T1000 (cell line): ENCODE measurements at regions not wholly inside any gene's neighbourhood (a gene's known extent, or its start where the extent isn't known, plus 50 kb on each side); places are given as distances from the start of the nearest gene placed in this dataset.

ENCODE experiments used
- DNase-seq: peaks from one replicate; lab custom pipeline; 2025; ENCODE audit warnings: mixed read lengths; lab: John Stamatoyannopoulos, UW

DNA sequence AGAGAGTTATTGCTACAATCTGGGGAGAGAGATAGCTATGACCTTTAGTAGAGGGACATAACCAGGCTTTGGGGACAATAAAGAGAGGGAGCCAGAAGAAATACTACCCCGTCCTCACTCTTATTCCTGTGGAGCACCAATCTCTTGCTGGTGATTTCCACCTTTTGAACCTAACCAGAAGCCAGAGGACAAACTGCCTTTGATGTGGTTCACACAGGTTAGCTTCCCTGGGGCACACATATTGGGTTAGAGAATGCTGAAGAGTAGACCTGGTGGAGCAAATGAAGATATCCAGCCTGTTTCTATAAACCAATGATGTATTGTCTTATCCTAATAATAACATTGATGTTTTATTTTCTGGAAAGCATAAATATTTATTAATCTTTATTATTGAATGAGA, 399.3 kb downstream of the HTR7 start:
- no peak for DNase-seq

DNA sequence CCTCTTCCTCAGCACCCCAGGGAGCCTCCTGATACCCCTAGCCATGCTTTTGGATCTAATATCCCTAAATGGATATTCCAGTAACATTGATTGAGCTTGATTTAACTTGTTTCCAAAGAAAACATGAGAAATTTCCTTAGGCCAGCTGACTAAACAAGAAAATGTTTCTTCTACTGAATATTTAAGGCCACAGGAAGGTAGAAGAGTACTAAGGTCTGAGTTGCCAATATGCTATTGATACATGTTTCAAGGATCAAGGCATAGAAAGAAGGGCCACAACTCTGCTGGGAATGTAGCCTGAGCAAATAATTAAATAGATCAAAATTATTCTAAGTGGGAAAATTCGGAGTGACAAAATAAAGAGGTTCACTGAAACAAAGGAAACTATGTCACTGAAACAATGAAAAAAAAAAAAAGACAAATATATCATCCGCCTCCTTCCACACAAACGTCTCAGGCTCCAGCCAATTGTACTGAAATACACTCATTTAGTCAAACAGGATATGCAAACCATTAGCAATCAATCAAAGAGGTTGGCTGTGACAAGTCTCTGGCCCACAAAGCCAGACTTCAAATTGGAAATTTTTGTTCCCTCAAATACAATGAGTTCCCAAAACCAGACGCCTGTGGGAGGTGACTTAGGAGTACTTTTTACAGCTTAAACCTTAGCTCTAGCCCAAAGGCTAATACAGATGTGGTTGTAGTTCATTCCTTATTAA, 396.2 kb downstream of the HTR7 start:
- DNase-seq = no peak

DNA sequence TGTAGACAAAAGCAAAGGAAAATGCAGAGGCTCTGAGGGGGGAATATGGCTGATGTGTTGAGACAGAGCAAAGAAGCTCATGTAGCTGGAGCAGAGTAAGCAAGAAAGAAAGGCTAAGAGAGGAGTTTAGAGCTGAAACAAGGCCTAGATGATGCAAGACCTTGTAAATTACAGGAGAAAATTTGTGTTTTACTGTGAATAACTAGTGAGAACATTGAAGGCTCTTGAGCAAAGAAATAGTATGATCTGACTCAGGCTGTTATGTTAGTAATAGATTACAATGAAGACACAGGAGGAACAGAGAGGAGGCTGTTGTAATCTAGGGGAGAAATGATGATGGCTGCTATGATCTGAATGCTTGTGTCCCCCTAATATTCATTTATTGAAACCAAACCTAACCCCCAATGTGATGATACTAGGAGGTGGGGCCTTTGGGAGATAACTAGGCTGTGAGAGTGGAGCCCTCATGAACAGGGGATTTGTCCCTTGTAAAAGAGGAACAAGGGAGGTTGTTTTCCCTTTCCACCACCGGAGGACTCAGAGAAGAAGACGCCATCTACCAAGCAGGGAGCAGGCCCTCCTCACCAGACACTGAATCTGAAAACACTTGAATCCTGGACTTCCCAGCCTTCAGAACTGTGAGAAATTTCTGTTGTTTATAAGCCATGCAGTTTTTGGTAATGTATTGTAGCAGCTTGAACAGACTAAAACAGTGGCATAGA, 394.9 kb downstream of the HTR7 start:
- no peak for DNase-seq

DNA sequence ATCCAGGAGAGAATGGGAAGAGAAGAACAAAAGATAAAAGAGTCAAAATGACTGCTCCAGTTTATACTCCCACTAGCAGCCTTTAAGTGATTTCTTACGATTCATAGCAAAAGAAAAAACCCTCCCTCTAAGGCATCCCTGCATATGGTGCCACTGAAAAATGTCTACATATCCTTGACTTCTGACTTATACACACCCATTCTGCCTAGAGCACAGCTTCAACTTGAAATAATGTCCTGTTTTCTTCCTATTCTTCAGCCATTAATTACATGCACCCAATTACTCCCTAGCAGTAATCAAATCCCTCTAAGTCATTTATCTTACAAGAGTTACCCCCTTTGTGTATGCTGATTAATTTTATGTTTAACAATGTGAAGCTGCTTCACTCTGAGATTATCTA, 393.5 kb downstream of the HTR7 start:
- no peak for DNase-seq

DNA sequence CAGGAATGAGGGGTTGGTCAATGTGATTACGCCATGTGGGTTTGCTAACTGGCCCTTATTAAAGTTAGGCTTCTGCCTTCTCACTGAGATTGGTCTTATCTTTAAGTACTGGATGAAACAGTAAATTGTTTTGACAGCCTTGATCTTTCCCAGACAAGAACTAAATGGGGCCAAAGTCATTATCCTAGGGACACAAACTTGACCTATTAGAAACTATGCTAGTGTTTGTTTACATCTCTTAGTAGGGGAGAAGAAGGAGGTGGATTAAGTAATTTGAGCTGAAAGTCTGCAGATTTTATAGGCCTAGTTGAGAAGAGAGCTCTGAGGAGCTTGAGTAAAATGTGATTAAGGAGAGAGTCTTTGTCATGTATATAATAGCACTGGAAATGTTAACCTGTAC, 386.9 kb downstream of the HTR7 start:
- no peak for DNase-seq

DNA sequence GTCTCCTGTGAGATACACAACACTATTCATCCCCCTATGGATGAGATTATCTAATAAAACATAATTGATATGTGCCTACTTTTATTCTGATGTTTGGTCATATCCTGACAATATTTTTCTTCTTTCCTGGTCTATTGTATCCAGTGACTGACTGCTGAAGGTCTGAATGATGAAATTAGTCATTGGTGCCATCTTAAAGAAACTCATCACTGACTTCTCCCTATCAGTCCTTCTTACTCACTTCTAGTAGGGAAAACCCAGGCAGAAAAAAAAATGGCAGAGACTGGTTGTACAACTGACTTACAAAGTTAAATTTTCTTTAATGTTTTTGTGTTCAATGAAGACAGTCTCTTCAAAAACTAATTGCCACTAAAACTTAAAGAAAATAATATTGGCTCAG, 377.4 kb downstream of the HTR7 start:
- DNase-seq = no peak

DNA sequence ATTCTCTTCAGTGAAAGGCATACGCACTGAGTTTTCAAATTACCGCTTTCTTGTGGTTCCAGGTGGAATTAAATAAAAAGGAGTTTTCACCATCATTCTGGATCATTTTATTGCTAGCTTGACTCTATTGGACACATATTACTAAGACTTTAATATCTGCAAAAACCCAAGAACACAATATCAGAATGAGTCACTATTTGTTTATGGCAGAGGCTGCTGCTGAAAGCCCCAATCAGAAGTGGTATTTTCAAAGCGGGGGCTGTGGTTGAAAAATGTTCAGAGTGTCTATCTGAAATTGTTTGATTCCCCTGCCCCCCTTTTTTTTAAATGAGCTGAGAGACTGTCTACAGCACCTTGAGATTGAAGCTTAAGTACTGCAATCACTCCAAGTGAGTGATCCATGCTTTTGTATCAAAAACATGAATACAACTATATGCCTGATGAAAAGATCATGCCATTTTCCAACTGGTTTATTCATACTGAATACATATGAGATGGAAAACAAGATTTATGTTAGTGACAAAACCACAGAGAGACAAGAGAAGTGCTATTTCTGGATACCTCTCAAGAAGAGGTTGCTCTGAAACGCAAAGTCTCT, 376.4 kb downstream of the HTR7 start:
- no peak for DNase-seq

DNA sequence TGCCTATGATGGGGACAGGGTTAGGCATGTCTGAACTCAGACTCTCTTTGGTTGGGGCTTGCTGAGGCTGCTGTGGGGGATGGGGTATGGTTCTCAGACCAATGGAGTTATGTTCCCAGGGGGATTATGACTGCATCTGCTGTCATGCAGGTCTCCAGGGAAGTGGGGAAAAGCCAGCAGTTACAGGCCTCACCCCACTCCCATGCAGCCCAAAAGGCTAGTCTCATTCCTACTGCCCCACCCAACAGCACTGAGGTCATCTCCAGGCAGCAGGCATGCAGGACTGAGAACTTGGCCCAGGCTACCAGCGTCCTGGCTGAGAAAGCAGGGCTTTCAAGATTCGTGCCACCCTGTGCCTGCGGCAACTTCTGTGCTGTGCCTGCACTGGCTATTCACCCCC, 373.3 kb downstream of the HTR7 start:
- DNase-seq = peak; percentile 78

DNA sequence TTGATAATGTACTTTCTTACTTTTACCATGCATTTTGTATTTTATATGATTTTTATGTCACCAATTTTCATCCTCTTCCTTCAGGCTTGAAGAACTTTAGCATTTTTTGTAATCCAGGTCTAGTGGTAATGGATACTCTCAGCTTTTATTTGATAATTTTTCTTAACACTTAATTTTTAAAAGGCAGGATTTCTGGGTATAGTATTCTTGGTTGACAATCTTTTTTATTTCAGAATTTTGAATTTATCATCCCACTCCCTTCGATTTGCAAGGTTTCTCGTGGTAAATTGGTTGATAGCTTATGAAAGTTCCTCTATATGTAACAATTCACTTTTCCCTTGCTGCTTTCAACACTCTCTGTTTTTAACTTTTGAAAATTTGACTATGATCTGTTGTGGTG, 363.7 kb downstream of the HTR7 start:
- no peak for DNase-seq

DNA sequence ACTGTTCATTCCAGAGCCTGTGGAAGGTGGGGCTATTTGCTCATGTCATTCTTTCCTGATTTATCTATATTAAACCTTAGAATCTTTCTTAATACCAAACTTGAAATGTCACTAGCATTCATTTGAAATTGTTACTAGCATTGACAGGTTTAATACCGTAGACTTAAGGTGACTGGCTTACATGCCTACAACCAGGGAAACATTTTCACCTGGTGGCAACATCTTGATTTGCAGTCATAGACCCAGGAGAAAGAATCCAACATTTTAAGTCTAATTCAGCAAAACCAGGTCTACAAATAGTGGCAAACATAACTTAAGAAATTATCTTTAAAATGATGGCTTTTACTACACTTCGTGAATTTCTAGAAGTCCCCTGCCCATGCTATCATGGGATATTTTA, 353.7 kb downstream of the HTR7 start:
- DNase-seq = no peak

DNA sequence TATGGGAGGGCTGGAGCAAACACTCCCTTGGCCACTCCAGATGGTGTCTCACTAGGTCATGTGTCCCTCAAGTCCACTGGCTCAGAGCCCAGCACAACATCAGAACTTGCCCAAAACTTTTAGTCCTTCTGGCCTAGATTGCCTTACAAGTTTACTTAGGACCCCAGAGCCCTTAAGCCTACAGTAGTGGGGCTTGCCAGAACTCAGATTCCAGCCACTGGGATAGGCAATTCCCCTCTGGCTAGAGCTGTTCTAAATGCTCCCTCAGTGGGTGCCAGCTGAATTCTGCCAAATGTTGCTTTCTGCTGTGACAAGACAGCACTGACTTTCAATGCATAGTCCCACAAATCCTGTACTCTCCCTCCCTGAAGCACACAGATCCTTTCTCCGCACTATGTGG, 331.1 kb downstream of the HTR7 start:
- no peak for DNase-seq

DNA sequence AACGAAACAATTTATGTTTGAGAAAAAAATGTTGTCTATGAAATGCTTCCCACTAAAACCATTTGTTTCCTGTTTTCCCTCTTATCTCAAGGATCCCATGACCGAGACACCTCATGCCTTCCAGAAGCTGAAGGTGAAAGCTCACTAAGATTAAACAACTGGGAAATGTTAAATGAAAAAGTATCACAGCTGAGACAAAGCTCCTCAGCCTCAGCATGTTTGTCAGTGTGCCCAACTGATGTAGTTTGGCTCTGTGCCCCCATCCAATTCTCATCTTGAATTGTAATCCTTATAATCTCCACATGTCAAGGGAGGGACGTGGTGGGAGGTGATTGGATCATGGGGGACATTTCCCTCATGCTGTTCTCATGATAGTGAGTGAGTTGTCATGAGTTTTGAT, 327.3 kb downstream of the HTR7 start:
- DNase-seq = no peak

DNA sequence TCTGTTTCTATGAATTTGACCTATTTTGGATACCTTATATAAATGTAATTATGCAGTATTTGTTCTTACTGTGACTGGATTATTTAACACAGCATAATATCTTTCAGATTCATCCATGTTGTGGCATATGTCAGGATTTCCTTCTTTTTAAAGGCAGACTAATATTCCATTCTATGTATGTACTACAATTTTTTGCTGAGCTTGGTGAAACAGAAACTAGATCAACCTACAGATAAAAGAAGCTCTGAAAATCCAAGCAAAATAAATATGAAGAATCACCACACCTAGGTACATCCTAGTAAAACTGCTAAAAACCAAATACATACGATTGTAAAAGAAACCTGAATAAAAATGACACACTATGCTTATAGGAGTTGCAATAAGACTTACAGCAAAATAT, 300.5 kb downstream of the HTR7 start:
- no peak for DNase-seq

DNA sequence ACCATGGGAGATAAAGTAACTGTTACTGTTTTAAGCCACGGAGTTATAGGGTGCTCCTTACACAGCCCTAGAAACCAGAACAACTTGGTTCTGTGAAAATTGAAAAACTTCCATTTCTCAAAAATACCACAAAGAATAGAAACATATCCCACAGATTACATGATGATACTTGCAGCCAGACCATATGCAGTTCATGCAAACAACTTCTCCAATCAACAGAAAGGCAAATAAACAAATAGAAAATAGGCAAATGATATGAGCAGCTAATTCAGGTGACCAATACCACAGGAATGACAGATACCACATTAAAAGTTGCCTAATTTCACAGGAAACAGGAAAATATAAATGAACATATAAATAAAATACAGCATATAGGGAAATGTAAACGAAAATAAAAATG, 297.5 kb downstream of the HTR7 start:
- no peak for DNase-seq

DNA sequence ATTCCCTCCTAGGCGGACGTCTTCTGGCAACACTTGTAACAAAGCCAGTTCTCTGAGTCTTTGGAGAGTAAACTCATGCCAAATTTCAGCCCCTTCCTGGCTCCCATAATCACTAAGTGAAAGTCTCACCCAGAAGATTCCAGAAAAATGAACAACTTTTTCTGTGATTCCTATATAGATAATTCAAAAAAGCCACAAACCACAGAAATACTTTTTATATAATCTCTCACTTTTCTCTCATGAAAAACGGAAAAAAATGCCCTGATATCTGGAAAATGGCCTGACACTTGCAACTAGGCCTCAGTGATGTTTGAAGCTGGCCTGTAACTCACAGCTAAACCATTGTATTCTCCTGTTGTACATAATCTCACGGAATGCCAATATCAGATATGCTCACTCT, 296.2 kb downstream of the HTR7 start:
- DNase-seq = no peak

DNA sequence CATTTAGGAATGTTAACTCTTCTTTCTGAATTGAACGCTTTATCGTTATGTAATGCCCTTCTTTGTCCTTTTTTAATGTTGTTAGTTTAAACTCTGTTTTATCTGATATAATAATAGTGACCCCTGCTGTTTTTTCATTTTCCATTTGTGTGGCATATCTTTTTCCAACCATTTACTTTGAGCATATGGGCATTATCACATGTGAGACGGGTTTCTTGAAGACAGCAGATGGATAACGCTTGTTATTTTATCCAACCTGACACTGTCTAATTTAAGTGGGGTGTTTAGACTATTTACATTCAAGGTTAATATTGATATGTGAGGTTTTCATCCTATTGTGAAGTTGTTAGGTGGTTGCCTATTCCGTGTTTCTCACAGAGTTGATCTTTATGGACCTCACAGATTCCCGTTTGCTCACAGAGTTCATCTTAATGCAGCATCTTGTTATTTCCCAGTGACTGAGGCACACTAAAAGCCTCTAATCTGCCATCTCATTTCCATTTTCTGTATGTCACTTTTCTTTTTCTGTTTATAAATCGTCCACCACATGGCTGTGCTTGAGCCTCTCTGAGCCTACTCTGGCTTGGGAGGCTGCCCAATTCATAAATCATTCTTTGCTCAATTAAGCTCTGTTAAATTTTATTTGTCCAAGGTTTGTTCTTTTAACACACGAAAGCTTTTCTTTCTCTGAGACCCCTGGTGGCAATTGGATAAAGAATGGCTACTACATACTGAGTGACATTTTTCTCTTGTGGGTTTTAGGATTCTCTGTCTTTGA, 286.2 kb downstream of the HTR7 start:
- DNase-seq = no peak

DNA sequence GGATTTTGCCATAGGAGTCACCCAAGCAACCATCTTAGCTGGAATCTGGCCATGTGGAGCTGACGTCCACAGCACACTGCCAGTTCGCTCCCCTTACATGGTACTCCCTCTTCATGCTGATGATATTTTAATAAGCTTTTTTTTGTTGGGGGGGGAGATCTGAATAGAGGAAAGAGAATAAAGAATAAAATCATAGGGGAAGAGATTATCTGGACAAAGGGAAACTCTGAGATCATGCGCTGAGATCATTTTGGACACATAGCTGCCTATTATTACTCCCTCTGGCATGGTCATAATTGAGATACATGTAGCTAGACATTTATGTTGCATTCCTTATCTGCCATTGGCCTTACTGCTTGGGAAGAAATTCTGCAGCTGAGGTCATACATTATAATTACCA, 282.7 kb downstream of the HTR7 start:
- DNase-seq = no peak

DNA sequence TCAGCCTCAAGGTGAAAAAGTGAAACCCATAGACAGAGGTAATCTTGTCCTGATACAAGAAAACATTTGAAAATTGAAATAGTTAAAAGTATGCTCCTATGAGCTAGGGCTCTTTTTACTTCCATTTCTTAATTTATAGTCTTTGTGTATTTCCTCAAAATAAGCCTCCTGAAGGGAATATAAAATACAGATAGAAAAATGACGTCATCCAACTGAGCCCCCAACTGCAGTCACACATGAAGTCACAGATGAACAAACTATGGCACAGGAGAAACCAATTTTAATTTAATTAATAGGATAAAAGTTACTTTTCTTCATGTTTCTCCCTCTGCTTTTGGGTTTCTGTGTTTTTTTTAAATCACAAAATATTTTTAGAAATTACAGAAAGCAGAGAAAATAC, 280.3 kb downstream of the HTR7 start:
- no peak for DNase-seq

DNA sequence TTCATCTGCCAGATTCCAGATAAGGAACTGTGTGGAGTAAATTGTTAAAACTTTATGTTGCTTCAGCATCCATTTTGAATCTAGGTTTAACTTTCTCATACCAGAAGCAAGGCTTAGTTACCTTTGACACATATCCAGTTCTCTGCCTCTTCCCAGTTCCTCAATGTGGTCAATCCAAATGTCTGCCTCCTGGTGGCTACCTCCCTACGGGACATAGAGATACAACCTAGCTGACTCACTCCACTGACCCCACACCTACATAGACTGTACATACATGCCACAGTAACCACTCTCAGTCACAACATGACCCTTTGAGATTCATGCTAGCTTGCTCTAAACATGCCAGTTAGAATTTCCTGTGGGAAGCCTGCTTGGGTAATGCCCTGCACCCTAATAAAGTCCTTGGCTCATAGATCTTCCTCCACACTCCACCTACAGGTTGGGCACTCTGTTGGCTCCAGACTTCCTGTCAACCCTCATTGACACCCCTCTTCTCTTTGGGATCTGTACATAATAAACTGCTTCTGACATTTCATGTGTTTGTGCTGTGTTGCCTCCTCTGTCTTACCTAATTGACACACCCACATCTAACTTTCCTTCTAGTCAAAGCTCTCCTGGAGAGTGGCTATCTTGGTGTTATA, 278.1 kb downstream of the HTR7 start:
- peak; percentile 41 for DNase-seq

DNA sequence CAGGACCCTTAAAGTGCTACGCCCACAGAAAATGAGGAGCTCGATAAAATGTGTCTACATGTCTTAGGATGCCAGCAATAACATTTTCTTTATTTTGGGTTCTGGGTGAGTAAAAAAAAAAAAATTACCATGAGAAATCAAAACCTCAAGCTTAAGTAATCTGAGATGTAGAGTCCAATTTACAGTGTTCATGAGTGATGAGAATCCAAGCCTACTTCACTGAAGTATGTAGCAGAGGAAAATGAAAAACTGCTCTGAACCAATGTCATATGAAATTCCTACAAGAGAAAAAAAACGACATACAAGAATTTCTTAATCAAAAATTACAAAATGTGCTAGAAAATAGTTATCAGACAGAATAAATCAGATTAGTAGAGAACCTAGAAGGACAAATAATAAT, 274.4 kb downstream of the HTR7 start:
- DNase-seq = no peak

DNA sequence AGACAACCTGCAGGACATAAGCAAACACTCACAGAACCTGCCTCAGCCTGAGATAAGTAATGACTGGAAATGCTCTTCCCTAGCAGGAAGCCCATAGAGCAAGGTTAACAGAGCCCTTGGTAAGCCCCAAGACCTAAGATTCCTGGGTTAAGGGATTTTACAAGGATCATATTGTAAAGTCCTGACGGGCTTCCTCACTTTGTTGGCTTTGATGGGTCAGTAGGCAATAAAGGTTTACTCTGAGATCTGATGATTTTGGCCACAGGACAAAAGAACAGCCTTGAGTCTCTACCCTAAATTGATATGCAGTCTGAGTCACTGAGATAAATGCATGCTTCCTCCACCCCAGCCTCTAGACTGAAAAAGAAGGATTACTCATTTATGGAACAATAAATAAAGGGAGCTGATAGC, 270.8 kb downstream of the HTR7 start:
- DNase-seq = peak; percentile 37

DNA sequence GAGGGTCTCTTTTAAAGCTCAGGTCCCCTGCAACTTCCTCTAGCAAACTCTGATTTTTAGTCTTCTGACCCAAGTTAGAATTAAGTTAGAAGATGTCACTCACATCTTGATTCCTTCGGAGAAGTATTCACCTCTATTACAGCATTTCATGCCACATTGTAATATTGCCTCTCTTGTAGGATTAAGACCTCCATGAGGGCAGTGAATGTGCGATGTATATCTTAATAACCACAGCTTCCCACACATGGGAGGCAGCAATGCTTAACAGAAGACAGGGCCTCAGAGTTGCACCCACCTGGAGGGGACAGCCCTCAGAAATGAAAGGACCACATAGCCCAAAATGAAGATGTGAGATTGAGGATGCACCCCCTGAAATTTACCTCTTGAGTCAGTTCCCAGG, 270.3 kb downstream of the HTR7 start:
- no peak for DNase-seq
